Muscle layer of duodenum (tissue), 2 donors: ENCODE measurements at regions not wholly inside any gene's neighbourhood (a gene's known extent, or its start where the extent isn't known, plus 50 kb on each side); places are given as distances from the start of the nearest gene placed in this dataset.
"Not testable (repeated sequence)": the region's sequence is repeated elsewhere in the genome, so short reads cannot be mapped to it uniquely, and the experiment has no call there.

Experiments used
- H3K27ac ChIP-seq: one replicate; pipeline ENCODE4 v1.7.0; 2013; ENCODE audit warnings: mild to moderate bottlenecking, low read length
- H3K27me3 ChIP-seq: one replicate; pipeline ENCODE4 v1.7.0; 2013; ENCODE audit warnings: low read depth, mild to moderate bottlenecking, control low read depth, low read length
- H3K36me3 ChIP-seq, 2 donors: one replicate each; pipeline ENCODE4 v1.7.0; 2013; ENCODE audit warnings: low read length in 2 of 2, control low read depth in 1 of 2, mild to moderate bottlenecking in 1 of 2; ENCODE audit not compliant: insufficient read depth in 2 of 2, control insufficient read depth in 1 of 2
- H3K4me1 ChIP-seq, 2 donors: one replicate each; pipeline ENCODE4 v1.7.0; 2013; ENCODE audit warnings: low read length in 2 of 2, mild to moderate bottlenecking in 2 of 2, control low read depth in 1 of 2, moderate library complexity in 1 of 2; ENCODE audit not compliant: insufficient read depth in 2 of 2, control insufficient read depth in 1 of 2
- H3K4me3 ChIP-seq, 2 donors: one replicate each; pipeline ENCODE4 v1.7.0; 2013; ENCODE audit warnings: low read length in 2 of 2, low read depth in 1 of 2, mild to moderate bottlenecking in 1 of 2
- H3K9me3 ChIP-seq, 2 donors: one replicate each; pipeline ENCODE4 v1.7.0; 2013; ENCODE audit warnings: low read length in 2 of 2, control low read depth in 1 of 2, mild to moderate bottlenecking in 1 of 2; ENCODE audit not compliant: control insufficient read depth in 1 of 2
- donor health status: healthy.

DNA sequence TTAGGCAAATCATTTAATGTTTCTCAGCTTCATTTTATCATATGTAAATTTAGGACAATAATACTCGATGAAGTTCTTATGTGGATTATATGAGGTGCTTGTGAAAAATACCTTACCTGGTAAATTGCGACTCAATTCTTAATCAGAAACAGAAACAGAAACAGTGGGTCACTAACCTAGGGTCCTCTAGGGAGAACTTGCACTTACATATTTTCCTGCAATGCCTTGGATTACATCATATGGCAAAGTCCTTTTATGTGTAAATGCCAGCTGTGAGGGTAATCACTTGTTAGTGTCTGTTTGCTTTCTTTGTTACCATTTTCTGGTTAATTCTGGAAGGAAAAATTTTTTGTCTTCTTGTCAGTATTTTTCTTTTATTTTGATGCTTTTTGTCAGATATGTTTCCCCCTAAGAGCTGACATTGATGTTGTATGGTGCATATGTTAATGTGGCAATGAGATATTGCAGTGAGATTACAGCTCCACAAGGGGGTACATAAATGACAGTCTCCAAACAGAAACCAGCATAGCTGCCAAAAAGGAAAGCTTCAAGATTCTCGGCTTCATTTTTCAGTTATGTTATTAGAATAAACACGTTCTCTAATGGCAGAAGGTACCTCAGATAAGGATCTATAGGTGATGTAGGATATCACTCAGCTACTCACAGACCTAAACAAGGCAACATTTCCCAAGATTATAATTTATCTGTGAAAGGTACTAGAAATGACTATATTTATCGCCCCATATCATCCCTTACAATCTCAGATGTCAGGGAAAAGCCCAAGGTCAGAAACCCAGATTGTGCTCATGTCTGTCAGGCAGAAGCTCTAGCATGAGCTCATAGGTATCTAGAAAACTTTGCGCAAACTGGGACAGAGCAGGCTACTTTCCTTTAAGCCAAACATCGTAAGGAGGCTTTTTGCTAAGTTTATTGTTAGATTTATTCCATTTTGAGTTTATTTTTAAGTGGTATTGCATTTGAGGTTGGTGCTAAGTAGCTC lies 119.9 kb downstream of the FASLG start:
- Histone ChIP-seq H3K27me3 (no peaks in the 10 kb centered on the region), H3K4me1 (no peaks in the 10 kb centered on the region), H3K9me3 (peaks cover 0 to 2% of the 10 kb centered on the region in 2 donors), H3K27ac (no peak overlapping the region), H3K4me3 (no peak overlapping the region), H3K36me3 (no peaks in the 10 kb centered on the region)

DNA sequence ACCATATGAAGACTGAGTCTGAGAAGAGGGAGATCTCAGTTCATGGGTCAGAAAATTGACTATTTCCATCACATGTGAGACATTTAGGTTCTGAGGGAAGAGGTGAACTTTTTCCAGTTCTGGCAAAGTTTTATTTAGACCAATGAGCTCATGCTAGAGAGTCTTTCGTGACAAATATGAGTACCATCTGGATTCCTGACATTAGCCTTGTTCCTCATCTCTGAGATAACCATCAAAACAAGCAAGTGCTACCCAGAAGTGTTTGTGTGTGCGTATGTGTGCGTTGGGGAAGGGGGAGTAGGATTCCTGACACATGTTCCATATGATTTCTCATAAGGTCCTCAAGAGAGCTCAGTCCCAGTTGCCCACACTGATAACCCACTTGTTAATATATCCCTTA lies 120.6 kb downstream of the FASLG start:
- Histone ChIP-seq H3K36me3 (no peaks in the 10 kb centered on the region), H3K27ac (no peak overlapping the region), H3K27me3 (no peaks in the 10 kb centered on the region), H3K4me3 (no peak overlapping the region), H3K4me1 (no peaks in the 10 kb centered on the region), H3K9me3 (peaks cover 0 to 2% of the 10 kb centered on the region in 2 donors)

DNA sequence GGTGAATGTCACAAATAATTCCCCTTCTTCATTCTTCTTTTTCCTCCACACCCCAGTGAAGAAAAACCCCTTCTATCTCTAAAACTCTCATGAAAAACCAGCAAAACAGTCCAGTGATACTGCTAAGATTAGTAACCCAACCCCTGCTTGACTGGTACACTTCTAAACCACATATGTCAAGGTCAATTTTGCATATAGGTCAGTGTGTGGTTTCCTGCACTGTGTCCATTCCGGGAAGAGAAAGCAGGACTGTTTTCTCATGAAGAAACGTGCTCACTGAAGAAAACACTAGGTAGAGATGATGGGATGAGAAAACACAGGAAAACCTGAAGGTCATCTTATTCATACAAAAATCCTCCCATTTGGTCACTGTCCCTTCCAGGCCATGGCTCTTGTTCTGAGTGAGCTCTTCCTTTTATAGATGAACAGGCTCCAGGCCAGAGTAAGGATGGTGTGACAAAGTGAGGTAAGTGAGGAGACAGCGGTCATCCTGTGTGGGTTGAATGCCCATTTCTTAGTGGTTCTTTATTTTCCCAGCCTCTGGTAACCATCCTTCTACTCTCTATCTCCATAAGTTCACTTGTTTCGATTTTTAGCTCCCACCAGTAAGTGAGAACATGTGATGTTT lies 122.7 kb downstream of the FASLG start:
- no peaks in the 10 kb centered on the region for H3K4me1 ChIP-seq
- H3K27me3 ChIP-seq = no peaks in the 10 kb centered on the region
- no peak overlapping the region for H3K27ac ChIP-seq
- no peaks in the 10 kb centered on the region for H3K36me3 ChIP-seq
- H3K9me3 ChIP-seq = peaks cover 0 to 2% of the 10 kb centered on the region in 2 donors
- no peak overlapping the region for H3K4me3 ChIP-seq

DNA sequence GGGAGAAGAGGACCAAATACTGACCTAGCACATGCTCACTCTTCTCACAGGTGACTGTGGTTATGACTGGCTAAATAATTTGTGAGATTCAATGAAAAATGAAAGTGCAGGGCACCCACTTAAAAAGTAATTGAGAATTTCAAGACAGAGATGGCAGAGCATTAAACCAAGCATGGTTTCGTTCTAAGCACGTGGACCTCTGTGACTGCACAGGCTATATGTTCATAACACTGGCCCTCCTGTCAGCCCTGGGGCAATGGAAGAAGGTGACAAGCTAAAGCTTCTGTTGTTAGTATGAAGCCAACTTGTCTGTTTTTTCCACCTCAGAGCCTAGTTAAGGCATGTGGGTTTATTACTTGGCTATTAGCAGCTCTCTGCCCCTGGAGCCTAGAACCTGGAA lies 130.9 kb downstream of the FASLG start:
- Histone ChIP-seq H3K4me3 (no peak overlapping the region), H3K27ac (no peak overlapping the region), H3K36me3 (no peaks in the 10 kb centered on the region), H3K4me1 (no peaks in the 10 kb centered on the region), H3K9me3 (no peaks in the 10 kb centered on the region), H3K27me3 (no peaks in the 10 kb centered on the region)

DNA sequence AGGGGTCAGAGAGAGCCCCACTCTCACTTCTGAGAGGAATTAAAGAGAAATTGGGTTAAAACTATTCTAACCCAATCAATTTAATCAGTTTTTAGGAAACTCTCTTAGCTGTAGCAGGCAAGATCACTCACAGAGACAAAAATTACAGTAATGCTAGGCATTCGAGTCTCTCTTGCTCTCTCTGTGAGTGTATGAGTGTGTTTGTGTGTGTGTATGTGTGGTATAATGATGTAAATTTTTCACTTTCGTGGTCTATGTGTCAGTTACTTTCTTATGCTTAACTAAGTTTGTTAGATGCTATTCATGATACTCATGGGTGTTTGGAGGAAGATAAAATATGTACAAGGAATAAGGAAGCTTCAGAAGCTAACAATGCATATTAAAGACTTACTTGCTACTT lies 131.3 kb downstream of the FASLG start:
- H3K27ac ChIP-seq = no peak overlapping the region
- H3K27me3 ChIP-seq = no peaks in the 10 kb centered on the region
- no peaks in the 10 kb centered on the region for H3K36me3 ChIP-seq
- H3K4me1 ChIP-seq = no peaks in the 10 kb centered on the region
- no peaks in the 10 kb centered on the region for H3K9me3 ChIP-seq
- no peak overlapping the region for H3K4me3 ChIP-seq

DNA sequence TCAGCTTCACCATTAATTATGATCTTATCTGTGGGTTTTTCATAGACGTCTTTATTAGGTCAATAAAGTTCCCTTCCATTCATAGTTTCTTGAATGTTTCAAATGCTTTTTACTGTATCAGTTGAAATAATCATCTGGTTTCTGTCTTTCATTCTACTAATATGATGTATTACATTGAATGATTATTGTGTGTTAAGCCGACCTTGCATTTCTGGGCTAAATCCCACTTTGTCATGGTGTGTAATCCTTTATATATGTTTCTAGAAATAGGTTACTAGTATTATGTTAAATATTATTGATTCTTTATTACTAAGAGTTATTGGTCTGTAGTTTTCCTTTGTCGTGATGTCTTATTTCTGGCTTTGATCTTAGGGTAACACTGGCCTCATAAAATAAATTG lies 134.9 kb downstream of the FASLG start:
- Histone ChIP-seq H3K36me3 (no peaks in the 10 kb centered on the region), H3K4me3 (no peak overlapping the region), H3K9me3 (no peaks in the 10 kb centered on the region), H3K27me3 (no peaks in the 10 kb centered on the region), H3K4me1 (no peaks in the 10 kb centered on the region), H3K27ac (no peak overlapping the region)

DNA sequence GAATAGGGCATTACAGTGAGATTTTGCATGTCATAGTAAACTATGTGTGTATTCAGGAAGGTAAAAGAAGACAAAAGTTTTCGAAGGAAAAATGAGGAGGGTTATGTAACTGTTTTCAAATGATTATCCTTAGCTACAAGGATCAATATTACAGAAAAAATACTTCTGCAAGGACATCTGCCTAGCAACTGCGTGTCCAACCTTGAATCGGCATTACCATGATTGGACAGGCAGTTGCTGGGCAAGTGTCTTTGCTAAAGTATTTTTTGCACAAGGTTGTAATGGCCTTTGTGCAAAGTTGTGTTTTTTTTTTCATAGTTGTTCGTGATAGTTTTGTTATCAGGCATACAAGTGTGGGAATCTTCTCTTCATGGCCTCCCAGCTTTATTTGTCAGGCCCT lies 136.8 kb downstream of the FASLG start:
- H3K36me3 ChIP-seq = no peaks in the 10 kb centered on the region
- H3K4me1 ChIP-seq = no peaks in the 10 kb centered on the region
- no peak overlapping the region for H3K4me3 ChIP-seq
- no peaks in the 10 kb centered on the region for H3K9me3 ChIP-seq
- H3K27me3 ChIP-seq = no peaks in the 10 kb centered on the region
- no peak overlapping the region for H3K27ac ChIP-seq

DNA sequence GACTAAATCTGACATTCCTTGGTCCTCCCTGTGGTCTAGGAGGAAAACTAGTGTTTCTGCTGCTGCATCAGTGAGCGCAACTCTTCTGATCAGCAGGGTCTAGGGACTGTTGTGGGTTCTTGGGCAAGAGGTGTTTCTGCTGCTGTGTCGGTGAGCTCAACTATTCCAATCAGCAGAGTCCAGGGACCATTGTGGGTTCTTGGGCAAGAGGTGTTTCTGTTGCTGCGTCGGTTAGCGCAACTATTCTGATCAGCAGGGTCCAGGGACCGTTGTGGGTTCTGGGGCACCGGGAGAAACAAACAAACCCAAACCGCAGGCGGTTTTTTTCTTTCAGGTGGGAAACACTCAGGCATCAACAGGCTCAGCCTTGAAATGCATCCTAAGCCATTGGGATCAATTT lies 140.9 kb downstream of the FASLG start:
- not testable (repeated sequence) for H3K4me1 ChIP-seq, H3K36me3 ChIP-seq, H3K27me3 ChIP-seq, H3K9me3 ChIP-seq, H3K27ac ChIP-seq, H3K4me3 ChIP-seq

DNA sequence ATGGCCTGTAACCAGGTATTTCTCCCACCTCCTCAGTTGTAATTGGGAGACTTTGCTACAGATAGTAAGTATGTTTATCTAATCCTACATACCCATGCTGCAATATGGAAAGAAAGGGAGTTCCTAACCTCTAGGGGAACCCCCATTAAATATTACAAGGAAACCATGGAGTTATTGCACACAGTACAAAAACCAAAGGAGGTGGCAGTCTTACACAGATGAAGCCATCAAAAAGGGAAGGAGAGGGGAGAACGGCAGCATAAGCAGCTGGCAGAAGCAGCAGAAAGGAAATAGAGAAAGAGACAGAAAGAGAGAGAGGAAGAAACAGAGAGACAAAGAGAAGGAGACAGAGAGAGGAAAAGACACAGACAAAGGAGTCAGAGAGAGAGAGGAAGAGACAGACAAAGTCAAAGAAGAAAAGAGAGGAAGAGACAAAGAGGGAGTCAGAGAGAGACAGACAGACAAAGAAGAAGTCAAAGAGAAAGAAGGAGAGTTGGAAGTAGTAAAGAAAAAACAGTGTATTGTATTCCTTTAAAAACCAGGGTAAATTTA lies 142.9 kb downstream of the FASLG start:
- H3K36me3 ChIP-seq = no peaks in the 10 kb centered on the region
- no peaks in the 10 kb centered on the region for H3K4me1 ChIP-seq
- no peak overlapping the region for H3K27ac ChIP-seq
- H3K27me3 ChIP-seq = no peaks in the 10 kb centered on the region
- H3K4me3 ChIP-seq = no peak overlapping the region
- no peaks in the 10 kb centered on the region for H3K9me3 ChIP-seq

DNA sequence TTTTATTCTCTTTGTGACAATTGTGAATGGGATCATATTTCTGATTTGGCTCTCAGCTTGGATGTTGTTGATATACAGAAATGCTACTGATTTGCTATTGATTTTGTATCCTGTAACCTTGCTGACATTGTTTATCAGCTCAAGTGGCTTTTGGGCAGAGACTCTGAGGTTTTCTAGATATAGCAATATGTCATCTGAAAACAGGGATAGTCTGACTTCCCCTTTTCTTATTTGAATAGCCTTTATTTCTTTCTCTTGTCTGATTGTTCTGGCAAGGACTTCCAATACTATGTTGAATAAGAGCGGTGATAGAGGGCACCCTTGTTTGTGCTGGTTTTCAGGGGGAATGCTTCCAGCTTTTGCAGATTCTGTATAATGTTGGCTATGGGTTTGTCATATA lies 150.8 kb downstream of the FASLG start:
- Histone ChIP-seq H3K27me3 (no peaks in the 10 kb centered on the region), H3K4me1 (no peaks in the 10 kb centered on the region), H3K27ac (no peak overlapping the region), H3K36me3 (no peaks in the 10 kb centered on the region), H3K9me3 (peaks cover 0 to 3% of the 10 kb centered on the region in 2 donors), H3K4me3 (no peak overlapping the region)

DNA sequence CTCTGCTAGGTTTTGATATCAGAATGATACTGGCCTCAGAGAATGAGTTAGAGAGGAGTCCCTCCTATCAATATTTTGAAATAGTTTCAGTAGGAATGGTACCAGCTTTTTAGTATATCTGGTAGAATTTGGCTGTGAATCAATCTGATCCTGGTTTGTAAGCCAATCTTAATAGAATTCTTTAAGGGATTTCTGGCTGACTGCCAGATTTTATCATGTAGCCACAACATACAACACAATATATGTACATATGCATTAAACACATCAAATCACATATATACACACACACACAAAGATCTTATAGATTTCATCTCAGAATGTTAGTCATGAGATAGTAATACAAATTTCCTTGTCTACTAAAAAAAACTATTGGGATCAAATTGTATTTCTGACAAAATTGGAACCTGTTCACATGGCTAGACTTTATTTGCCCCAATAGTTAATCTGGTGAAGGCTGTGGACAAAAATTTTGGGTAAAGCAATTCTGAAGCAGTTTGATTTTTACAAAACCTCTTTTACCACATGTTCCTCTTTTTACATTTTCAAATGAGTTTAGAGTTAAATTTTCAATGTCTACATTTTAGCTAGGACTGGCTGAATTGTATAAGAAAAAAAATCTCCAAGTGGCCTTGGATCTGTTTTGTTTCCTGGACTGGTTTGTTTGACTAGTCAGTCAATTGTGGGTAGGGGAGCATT lies 151.7 kb downstream of the FASLG start:
- no peaks in the 10 kb centered on the region for H3K36me3 ChIP-seq

More for the DNA sequence above, 151.7 kb downstream of the FASLG start:
- Histone ChIP-seq H3K27ac (no peak overlapping the region), H3K4me3 (no peak overlapping the region), H3K4me1 (no peaks in the 10 kb centered on the region), H3K27me3 (no peaks in the 10 kb centered on the region), H3K9me3 (peaks cover 0 to 3% of the 10 kb centered on the region in 2 donors)
